CMK (cell line): ENCODE measurements at regions not wholly inside any gene's neighbourhood (a gene's known extent, or its start where the extent isn't known, plus 50 kb on each side); places are given as distances from the start of the nearest gene placed in this dataset.
A peak's percentile ranks its signal among the peaks of the same experiment; 100 is the strongest.
"Not testable (repeated sequence)": the region's sequence is repeated elsewhere in the genome, so short reads cannot be mapped to it uniquely, and the experiment has no call there.

Source experiments
- DNase-seq: peaks from one replicate; pipeline ENCODE4 v3.0.0-alpha.2; 2010; ENCODE audit warnings: low read depth

- DNase-seq = peak; percentile 4
Measured at GRCh38 chr22:12541412-12542170, 2986.4 kb upstream of the OR11H1 start.

GRCh38 chr22:12553366-12553765 is 2974.6 kb upstream of the OR11H1 start:
- DNase-seq = not testable (repeated sequence)

- DNase-seq = peak; percentile 8
Measured at GRCh38 chr22:12554648-12555192, 2973.3 kb upstream of the OR11H1 start.

DNA sequence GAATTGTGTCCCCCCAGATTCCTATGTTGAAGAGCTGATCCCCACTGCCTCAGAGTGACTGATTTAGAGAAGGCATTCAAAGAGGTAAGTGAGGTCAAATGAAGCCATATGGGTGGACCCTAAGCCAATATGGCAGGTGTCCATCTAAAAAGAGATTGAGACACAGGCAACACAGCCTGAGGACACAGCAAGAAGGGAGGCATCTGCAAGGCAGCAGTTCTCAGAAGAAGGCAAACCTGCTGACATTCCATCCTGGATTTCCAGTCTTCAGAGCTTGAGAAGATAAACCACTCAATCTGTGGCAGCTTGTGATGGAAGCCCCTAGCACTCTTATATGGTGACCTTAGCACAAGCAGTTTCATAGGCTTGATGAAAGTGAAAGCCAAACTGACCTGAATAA is 2956.5 kb upstream of the OR11H1 start:
- not testable (repeated sequence) for DNase-seq

DNA sequence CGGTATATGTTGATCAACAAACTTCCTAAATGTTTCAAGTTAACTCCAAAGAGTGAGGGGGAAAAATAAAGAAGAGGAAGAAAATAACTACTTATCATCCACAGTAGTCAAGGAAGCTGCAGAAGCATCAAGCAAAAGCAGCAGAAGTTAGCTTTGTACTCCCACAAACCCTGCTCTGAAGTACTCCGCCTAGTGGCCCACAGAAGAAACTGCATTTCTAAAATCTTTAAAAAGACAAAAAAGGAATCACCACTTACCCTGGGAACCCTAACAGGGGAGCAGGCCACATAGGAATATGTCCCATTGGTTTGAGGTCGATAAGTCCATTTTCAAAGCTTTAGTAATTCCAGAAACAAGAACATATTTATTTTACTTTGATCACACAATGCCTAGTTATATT is 2948.3 kb upstream of the OR11H1 start:
- DNase-seq = not testable (repeated sequence)

DNA sequence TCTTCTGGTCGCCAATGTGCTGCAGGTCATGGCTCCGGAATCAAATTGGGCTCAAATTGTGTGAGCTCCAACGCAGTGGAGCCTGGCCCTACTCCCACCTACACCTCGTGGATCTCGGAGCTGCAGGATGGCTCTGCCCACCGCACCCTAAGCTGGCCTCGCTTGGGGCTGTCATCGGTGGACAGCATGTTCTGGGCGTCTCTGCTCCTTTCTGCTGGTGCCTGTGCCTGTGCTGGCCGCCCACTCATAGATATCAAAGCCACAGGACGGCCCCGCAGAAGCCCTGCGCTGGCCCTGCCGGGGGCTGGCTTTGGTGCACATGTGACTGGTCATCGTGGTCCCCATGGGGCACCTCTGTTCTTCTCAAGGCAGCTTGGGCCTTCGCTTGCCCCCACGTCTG is 2943.5 kb upstream of the OR11H1 start:
- DNase-seq = not testable (repeated sequence)

DNA sequence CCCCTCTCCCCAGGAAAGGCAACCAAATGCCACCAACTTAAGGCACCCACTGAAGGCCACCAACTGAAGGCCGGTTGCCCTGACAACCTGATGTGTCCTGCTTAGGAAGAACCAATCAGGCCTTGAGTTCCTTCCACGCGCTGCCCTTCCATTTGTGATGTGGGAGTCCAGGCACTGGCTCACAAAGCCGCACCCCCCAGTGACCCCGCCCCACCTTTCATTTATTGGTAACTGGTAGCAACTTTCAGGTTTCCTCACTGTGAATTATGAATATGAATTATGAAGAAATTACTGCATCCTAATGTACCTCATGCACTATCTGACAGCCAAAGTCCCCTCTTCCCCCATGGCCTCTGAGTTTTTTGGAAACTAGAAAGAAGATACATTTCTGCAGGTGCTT is 2943.1 kb upstream of the OR11H1 start:
- DNase-seq = not testable (repeated sequence)

DNA sequence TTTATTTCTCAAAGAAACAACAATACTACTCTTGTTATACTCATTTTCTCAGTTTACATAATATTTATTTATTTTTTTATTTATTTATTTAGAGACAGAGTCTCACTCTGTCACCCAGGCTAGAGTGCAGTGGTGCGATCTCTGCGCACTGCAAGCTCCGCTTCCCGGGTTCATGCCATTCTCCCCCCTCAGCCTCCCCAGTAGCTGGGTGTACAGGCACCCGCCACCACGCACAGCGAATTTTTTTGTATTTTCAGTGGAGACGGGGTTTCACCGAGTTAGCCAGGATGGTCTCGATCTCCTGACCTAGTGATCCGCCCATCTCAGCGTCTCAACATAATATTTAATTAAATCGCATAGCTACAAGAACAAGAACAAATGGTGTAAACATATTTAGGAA is 2932.3 kb upstream of the OR11H1 start:
- not testable (repeated sequence) for DNase-seq

DNA sequence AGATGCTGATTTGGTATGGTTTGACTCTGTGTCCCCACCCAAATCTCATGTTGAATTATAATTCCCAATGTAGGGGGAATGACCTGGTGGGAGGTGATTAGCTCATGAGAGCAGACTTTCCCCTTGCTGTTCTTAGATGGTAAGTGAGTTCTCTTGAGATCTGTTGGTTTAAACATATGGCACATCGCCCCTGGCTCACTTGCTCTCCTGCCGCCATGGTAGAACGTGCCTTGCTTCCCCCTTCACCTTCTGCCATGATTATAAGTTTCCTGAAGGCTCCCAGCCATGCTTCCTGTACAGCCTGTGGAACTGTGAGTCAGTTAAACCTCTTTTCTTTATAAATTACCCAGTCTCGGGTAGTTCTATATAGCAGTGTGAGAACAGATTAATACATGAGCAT is 2930.2 kb upstream of the OR11H1 start:
- DNase-seq = not testable (repeated sequence)

DNA sequence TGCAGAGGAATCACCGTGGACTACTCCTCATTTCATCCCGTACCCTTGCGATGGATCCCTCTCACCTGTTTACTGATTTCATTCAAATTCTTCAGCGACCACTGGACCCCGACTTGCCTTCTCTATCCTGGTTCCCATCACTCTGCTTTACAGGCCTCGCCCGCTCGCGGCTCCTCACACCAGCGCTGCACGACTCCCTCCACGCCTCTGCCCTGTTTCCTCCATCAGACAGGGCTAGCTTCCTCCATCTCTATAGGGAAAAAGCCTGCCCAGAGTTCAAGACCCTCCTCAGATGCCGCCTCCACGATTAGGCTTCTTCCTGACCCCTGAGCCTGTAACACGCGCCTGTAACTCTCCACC is 2926.5 kb upstream of the OR11H1 start:
- DNase-seq = not testable (repeated sequence)

- no peak for DNase-seq
Measured at GRCh38 chr22:12601870-12602779, 2925.9 kb upstream of the OR11H1 start.

DNA sequence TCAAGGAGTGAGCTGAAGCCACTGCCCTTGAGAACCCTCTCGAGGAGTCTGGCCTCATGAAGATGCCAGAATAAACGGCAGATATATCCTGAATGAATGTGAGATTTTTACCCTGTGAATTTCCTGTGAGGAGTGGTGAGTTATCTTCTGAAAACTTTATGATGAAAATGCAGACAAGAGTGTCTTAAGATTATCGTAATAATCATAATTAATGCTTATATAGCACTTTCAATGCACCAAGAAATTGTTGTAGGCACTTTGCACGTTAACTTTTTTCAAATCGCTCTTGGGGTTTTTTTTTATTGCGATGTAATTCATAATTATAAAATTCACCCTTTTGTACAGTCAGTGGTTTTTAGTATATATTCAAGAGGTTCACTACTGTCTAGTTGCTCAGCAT is 2924.6 kb upstream of the OR11H1 start:
- DNase-seq = not testable (repeated sequence)

DNA sequence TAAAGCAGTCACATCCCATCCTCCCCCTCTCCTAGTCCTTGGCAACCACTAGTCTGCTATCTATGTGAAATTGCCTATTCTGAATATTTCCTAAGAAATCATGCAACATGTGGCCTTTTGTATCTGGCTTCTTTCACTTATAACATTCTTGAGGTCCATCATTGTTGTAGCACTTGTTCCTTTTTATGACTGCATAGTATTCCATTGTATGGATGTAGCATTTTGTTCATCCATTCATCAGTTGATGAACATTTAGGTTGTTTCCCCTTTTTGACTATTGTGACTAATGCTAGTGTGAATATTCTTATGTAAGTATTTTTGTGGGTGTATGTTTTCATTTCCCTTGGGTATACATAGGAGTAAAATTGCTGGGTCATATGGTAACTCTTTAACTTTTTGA is 2924.2 kb upstream of the OR11H1 start:
- DNase-seq = not testable (repeated sequence)

GRCh38 chr22:12608454-12608853 is 2919.5 kb upstream of the OR11H1 start:
- DNase-seq = not testable (repeated sequence)

DNA sequence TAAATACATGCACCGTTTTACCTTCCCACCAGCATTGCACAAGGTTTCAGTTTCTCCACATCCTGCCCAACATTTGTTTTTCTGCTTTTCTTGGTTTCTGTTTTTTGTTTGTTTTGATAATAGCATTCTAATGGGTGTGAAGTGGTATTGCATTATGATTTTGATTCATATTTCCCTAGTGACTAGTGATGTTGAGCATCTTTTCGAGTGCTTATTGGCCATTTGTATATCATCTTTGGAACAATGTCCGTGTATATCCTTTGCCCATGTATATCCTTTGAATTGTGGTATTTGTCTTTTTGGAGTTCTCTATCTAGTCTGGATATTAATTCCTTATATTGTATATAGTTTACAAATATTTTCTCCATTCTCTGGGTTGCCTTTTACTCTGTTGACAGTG is 2914.8 kb upstream of the OR11H1 start:
- DNase-seq = no peak

DNA sequence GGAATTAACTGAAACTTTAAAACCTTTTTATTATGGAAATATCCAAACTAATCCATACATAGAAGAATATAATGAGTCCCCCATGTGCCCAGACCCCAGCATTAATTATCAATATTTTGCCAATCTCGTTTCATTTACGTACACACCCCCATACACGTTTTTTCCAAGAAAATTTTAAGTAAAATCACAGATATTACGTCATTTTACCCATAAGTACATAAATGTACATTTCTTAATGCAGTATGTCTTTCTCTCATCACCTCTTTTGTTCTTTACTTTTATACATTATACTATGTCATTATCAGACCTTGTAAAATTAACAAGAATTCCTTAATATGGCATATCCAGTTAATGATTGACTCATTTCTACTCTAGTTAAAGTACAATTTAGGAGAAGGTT is 2914.1 kb upstream of the OR11H1 start:
- DNase-seq = not testable (repeated sequence)

GRCh38 chr22:12626894-12627293 is 2901.1 kb upstream of the OR11H1 start:
- DNase-seq = not testable (repeated sequence)

GRCh38 chr22:12629815-12630214 is 2898.2 kb upstream of the OR11H1 start:
- not testable (repeated sequence) for DNase-seq

- DNase-seq = peak; percentile 1
Measured at GRCh38 chr22:12630965-12631364, 2897.0 kb upstream of the OR11H1 start.

DNA sequence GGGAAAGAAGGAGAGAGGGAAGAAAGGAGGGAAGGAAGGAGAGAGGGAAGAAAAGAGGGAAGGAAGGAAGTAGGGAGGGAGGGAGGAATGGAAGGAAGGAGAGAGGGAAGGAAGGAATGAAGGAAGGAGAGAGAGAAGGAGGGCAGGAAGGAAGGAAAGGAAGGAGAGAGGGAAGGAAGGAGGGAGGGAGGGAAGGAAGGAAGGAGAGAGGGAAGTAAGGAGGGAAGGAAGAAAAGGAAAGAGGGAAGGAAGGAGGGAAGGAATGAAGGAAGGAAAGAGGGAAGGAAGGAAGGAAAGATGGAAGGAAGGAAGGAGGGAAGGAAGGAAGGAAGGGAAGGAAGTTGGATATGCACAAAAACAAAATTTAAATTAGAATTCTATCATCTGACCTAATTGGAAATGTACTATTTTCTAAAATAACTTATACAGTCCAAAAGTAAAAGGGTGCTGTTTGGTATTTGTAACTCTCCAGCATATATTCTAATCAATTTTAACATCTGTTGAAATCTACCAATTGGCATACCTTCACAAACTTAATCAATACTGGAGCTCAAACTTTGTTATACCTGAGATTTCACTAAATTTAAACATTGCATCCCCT is 2890.3 kb upstream of the OR11H1 start:
- not testable (repeated sequence) for DNase-seq

DNA sequence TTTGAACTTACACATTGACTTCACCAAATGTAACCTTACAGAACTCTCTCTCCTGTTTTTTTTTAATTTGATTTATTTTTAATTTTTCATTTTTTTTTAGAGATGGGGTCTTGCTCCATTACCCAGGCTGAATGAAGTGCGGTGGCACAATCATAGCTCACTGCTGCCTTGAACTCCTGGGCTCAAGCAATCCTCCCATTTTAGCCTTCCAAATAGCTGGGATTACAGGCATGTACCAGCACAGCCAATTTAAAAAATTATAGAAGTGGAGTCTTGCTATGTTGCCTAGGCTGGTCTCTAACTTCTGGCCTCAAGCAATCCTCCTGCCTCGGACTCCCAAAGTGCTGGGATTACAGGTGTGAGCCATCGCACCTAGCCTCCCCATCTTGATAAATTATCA is 2889.7 kb upstream of the OR11H1 start:
- not testable (repeated sequence) for DNase-seq
